ENCODE measurements at regions not wholly inside any gene's neighbourhood (a gene's known extent, or its start where the extent isn't known, plus 50 kb on each side); places are given as distances from the start of the nearest gene placed in this dataset.

GRCh38 chr5:168238463-168238862, 53.0 kb upstream of the WWC1 start (continued):
- no peak for TF ChIP-seq SKIL (CRISPR knock-in tag; IDR thresholded peaks at IDR 0.05; ENCODE audit: borderline replicate concordance)

- Histone ChIP-seq H3K36me3 (replicated peaks in 1 of 2; ENCODE audit: control insufficient read depth in 1 of 2, insufficient read depth in 2 of 2, low read length in 2 of 2) (no peaks in the 10 kb centered on the region), H4K20me1 (ENCODE audit: insufficient read depth, low read length) (no peaks in the 10 kb centered on the region), H3K27ac (ENCODE audit: extremely low read length, insufficient read depth, low read length) (no peak overlapping the region), H3K9me3 (ENCODE audit: low read length) (no peaks in the 10 kb centered on the region), H2AFZ (ENCODE audit: low read length) (no peak overlapping the region), H3K27me3 (ENCODE audit: control insufficient read depth in 1 of 2, insufficient read depth in 2 of 2, low read length in 2 of 2) (peaks cover 1 to 4% of the 10 kb centered on the region in 2 experiments; a peak in 1 of 5 replicates), H3K4me2 (ENCODE audit: low read depth, low read length) (no peak overlapping the region), H3K79me2 (ENCODE audit: insufficient read depth, low read length) (no peaks in the 10 kb centered on the region), H3K4me3 (replicated peaks in 1 of 3; ENCODE audit: insufficient read depth in 1 of 3, low read depth in 2 of 3, low read length in 3 of 3) (no peak overlapping the region), H3K4me1 (ENCODE audit: insufficient read depth, low read length) (no peaks in the 10 kb centered on the region), H3K9ac (ENCODE audit: insufficient read depth, low read depth, low read length) (no peak overlapping the region)
- ATAC-seq (no peak), DNase-seq (ENCODE audit: low spot score) (no peak), FAIRE-seq (no peak)
- intact Hi-C loops (cut with micrococcal nuclease; ENCODE audit: unreplicated experiment), result no loop called here
- POLR2A ChIA-PET, result no interaction called here
- CTCF ChIA-PET (ENCODE audit: low intra/inter-chr PET ratio, low total read pairs), result no interaction called here
- in situ Hi-C loops (cut with HindIII; ENCODE audit: extremely low pct_ligation_motif_present, low pct_unique_long_range_greater_than_20kb), result no loop called here
- no TSS peak for BruUV-seq (replicated peaks)
- TF ChIP-seq IRF2 (CRISPR knock-in tag; IDR thresholded peaks at IDR 0.05), result no peak
- TF ChIP-seq TERF1 (CRISPR knock-in tag; IDR thresholded peaks at IDR 0.05), result no peak
- TF ChIP-seq ZNF264 (CRISPR knock-in tag; IDR thresholded peaks at IDR 0.05), result no peak
- no peak for TF ChIP-seq MXD4 (CRISPR knock-in tag; IDR thresholded peaks at IDR 0.05)
- TF ChIP-seq ZFX (CRISPR knock-in tag; IDR thresholded peaks at IDR 0.05; ENCODE audit: low read depth), result no peak
- TF ChIP-seq CCDC6 (CRISPR knock-in tag; IDR thresholded peaks at IDR 0.05), result no peak
- TF ChIP-seq ZNF75D (CRISPR knock-in tag; IDR thresholded peaks at IDR 0.05; ENCODE audit: borderline replicate concordance), result no peak
- no peak for TF ChIP-seq TCF7L2 (IDR thresholded peaks at IDR 0.05; ENCODE audit: low read depth, low read length)
- TF ChIP-seq, protein P1, sequence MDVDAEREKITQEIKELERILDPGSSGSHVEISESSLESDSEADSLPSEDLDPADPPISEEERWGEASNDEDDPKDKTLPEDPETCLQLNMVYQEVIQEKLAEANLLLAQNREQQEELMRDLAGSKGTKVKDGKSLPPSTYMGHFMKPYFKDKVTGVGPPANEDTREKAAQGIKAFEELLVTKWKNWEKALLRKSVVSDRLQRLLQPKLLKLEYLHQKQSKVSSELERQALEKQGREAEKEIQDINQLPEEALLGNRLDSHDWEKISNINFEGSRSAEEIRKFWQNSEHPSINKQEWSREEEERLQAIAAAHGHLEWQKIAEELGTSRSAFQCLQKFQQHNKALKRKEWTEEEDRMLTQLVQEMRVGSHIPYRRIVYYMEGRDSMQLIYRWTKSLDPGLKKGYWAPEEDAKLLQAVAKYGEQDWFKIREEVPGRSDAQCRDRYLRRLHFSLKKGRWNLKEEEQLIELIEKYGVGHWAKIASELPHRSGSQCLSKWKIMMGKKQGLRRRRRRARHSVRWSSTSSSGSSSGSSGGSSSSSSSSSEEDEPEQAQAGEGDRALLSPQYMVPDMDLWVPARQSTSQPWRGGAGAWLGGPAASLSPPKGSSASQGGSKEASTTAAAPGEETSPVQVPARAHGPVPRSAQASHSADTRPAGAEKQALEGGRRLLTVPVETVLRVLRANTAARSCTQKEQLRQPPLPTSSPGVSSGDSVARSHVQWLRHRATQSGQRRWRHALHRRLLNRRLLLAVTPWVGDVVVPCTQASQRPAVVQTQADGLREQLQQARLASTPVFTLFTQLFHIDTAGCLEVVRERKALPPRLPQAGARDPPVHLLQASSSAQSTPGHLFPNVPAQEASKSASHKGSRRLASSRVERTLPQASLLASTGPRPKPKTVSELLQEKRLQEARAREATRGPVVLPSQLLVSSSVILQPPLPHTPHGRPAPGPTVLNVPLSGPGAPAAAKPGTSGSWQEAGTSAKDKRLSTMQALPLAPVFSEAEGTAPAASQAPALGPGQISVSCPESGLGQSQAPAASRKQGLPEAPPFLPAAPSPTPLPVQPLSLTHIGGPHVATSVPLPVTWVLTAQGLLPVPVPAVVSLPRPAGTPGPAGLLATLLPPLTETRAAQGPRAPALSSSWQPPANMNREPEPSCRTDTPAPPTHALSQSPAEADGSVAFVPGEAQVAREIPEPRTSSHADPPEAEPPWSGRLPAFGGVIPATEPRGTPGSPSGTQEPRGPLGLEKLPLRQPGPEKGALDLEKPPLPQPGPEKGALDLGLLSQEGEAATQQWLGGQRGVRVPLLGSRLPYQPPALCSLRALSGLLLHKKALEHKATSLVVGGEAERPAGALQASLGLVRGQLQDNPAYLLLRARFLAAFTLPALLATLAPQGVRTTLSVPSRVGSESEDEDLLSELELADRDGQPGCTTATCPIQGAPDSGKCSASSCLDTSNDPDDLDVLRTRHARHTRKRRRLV (CRISPR knock-in tag; IDR thresholded peaks at IDR 0.05), result no peak
- TF ChIP-seq, protein P2, sequence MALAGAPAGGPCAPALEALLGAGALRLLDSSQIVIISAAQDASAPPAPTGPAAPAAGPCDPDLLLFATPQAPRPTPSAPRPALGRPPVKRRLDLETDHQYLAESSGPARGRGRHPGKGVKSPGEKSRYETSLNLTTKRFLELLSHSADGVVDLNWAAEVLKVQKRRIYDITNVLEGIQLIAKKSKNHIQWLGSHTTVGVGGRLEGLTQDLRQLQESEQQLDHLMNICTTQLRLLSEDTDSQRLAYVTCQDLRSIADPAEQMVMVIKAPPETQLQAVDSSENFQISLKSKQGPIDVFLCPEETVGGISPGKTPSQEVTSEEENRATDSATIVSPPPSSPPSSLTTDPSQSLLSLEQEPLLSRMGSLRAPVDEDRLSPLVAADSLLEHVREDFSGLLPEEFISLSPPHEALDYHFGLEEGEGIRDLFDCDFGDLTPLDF (CRISPR knock-in tag; IDR thresholded peaks at IDR 0.05), result no peak
Measured at GRCh38 chr5:168239325-168239724, 52.1 kb upstream of the WWC1 start.
